Adipocyte (in vitro differentiated cells): ENCODE measurements at regions not wholly inside any gene's neighbourhood (a gene's known extent, or its start where the extent isn't known, plus 50 kb on each side); places are given as distances from the start of the nearest gene placed in this dataset.
"Not testable (repeated sequence)": the region's sequence is repeated elsewhere in the genome, so short reads cannot be mapped to it uniquely, and the experiment has no call there.

Experiments used
- DNase-seq: peaks from one replicate; pipeline ENCODE4 v3.0.0-alpha.2; 2015; ENCODE audit warnings: low read depth
- H3K27me3 ChIP-seq: replicated peaks from 2 replicates; pipeline ENCODE4 v1.7.0; 2013; ENCODE audit warnings: mild to moderate bottlenecking, low read length, moderate library complexity; ENCODE audit not compliant: control insufficient read depth, insufficient read depth
- H3K36me3 ChIP-seq: 2 replicates; pipeline ENCODE4 v1.7.0; 2013; ENCODE audit warnings: low read length, mild to moderate bottlenecking, moderate library complexity; ENCODE audit not compliant: control insufficient read depth, insufficient read depth, severe bottlenecking
- H3K4me1 ChIP-seq: 2 replicates; pipeline ENCODE4 v1.7.0; 2013; ENCODE audit warnings: mild to moderate bottlenecking, low read length, moderate library complexity; ENCODE audit not compliant: control insufficient read depth, insufficient read depth
- H3K4me3 ChIP-seq: 2 replicates; pipeline ENCODE4 v1.7.0; 2013; ENCODE audit warnings: mild to moderate bottlenecking, low read length, moderate library complexity
- H3K9ac ChIP-seq: 2 replicates; pipeline ENCODE4 v1.7.0; 2013; ENCODE audit warnings: mild to moderate bottlenecking, low read length, moderate library complexity
- H3K9me3 ChIP-seq: 2 replicates; pipeline ENCODE4 v1.7.0; 2013; ENCODE audit warnings: mild to moderate bottlenecking, low read length, moderate library complexity; ENCODE audit not compliant: control insufficient read depth

- not testable (repeated sequence) for H3K9ac ChIP-seq, H3K4me1 ChIP-seq, H3K4me3 ChIP-seq, H3K9me3 ChIP-seq, H3K36me3 ChIP-seq, H3K27me3 ChIP-seq, DNase-seq
Observed at GRCh38 chr15:84525491-84526344, 75.1 kb upstream of the ZSCAN2 start.

- not testable (repeated sequence) for H3K4me1 ChIP-seq
Observed at GRCh38 chr15:84530751-84531150, 70.1 kb upstream of the ZSCAN2 start.

GRCh38 chr15:84531223-84531622 is 69.6 kb upstream of the ZSCAN2 start:
- H3K4me1 ChIP-seq, H3K9me3 ChIP-seq, H3K36me3 ChIP-seq, H3K27me3 ChIP-seq, H3K4me3 ChIP-seq, H3K9ac ChIP-seq, DNase-seq: not testable (repeated sequence)

More at GRCh38 chr15:84530751-84531150, 70.1 kb upstream of the ZSCAN2 start:
- H3K27me3 ChIP-seq, H3K4me3 ChIP-seq, H3K9ac ChIP-seq, H3K36me3 ChIP-seq, H3K9me3 ChIP-seq, DNase-seq: not testable (repeated sequence)

GRCh38 chr15:84531709-84532367 is 69.0 kb upstream of the ZSCAN2 start:
- H3K4me3 ChIP-seq, H3K27me3 ChIP-seq, H3K4me1 ChIP-seq, H3K36me3 ChIP-seq, H3K9me3 ChIP-seq, H3K9ac ChIP-seq: not testable (repeated sequence)
- DNase-seq = peak; percentile 65

- not testable (repeated sequence) for H3K27me3 ChIP-seq, H3K9ac ChIP-seq, H3K9me3 ChIP-seq, H3K4me3 ChIP-seq, H3K4me1 ChIP-seq, DNase-seq, H3K36me3 ChIP-seq
Observed at GRCh38 chr15:84533705-84534104, 67.1 kb upstream of the ZSCAN2 start.

- H3K4me1 ChIP-seq, H3K9me3 ChIP-seq, H3K27me3 ChIP-seq, H3K4me3 ChIP-seq, H3K9ac ChIP-seq, DNase-seq: not testable (repeated sequence)
- H3K36me3 ChIP-seq = peaks cover 13% of the 10 kb centered on the region
Observed at GRCh38 chr15:84534561-84535235, 66.1 kb upstream of the ZSCAN2 start.

- not testable (repeated sequence) for H3K9ac ChIP-seq, DNase-seq
Observed at GRCh38 chr15:84536181-84536580, 64.6 kb upstream of the ZSCAN2 start.

GRCh38 chr15:84544586-84544985 is 56.2 kb upstream of the ZSCAN2 start:
- H3K4me3 ChIP-seq, H3K9ac ChIP-seq, H3K4me1 ChIP-seq, H3K27me3 ChIP-seq, H3K9me3 ChIP-seq, DNase-seq: not testable (repeated sequence)
- H3K36me3 ChIP-seq = peaks cover 33% of the 10 kb centered on the region

More at GRCh38 chr15:84536181-84536580, 64.6 kb upstream of the ZSCAN2 start:
- not testable (repeated sequence) for H3K9me3 ChIP-seq, H3K27me3 ChIP-seq, H3K4me3 ChIP-seq, H3K4me1 ChIP-seq
- peaks cover 26% of the 10 kb centered on the region for H3K36me3 ChIP-seq

DNA sequence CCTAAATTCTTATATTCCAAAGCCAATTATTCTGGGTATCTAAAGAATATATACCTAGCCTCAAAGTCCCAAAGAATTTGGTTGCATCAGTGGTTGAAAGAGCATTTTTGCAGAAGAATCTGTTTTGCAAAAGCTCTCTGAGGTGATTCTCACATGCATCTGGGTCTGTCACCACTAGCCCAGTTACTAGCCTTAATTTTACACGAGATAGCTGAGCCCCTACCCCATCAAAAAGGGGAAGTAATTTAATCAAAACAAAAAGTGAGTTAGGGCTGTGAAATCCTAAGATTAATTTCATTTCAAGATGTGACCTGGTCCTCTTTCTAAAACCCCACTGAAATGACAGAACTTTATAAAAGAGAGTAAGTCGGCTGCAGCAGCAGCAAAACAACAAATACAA is 53.7 kb upstream of the ZSCAN2 start:
- H3K9me3 ChIP-seq, H3K4me3 ChIP-seq, DNase-seq, H3K9ac ChIP-seq, H3K4me1 ChIP-seq, H3K27me3 ChIP-seq: not testable (repeated sequence)
- peaks cover 12% of the 10 kb centered on the region for H3K36me3 ChIP-seq

GRCh38 chr15:84550503-84550902 is 50.3 kb upstream of the ZSCAN2 start:
- peaks cover 15% of the 10 kb centered on the region for H3K36me3 ChIP-seq
- not testable (repeated sequence) for H3K9ac ChIP-seq, H3K9me3 ChIP-seq, H3K4me3 ChIP-seq, H3K4me1 ChIP-seq, H3K27me3 ChIP-seq
- DNase-seq = peak; percentile 52
